Mucosa of rectum (tissue), 2 donors: ENCODE measurements at regions not wholly inside any gene's neighbourhood (a gene's known extent, or its start where the extent isn't known, plus 50 kb on each side); places are given as distances from the start of the nearest gene placed in this dataset.

Experiments
- H3K27ac ChIP-seq, 2 donors: one replicate each; pipeline ENCODE4 v1.7.0; 2013; ENCODE audit warnings: inconsistent platforms in 2 of 2, low read depth in 2 of 2, low read length in 2 of 2
- H3K27me3 ChIP-seq, 2 donors: one replicate each; pipeline ENCODE4 v1.7.0; 2013; ENCODE audit warnings: low read length in 2 of 2; ENCODE audit not compliant: control insufficient read depth in 2 of 2, insufficient read depth in 2 of 2
- H3K36me3 ChIP-seq, 2 donors: one replicate each; pipeline ENCODE4 v1.7.0; 2013; ENCODE audit warnings: low read length in 2 of 2; ENCODE audit not compliant: control insufficient read depth in 2 of 2, insufficient read depth in 2 of 2
- H3K4me1 ChIP-seq, 2 donors: one replicate each; pipeline ENCODE4 v1.7.0; 2013; ENCODE audit warnings: low read length in 2 of 2, mild to moderate bottlenecking in 1 of 2; ENCODE audit not compliant: control insufficient read depth in 2 of 2, insufficient read depth in 2 of 2
- H3K4me3 ChIP-seq, 2 donors: one replicate each; pipeline ENCODE4 v1.7.0; 2013; ENCODE audit warnings: low read length in 2 of 2
- H3K9ac ChIP-seq, 2 donors: one replicate each; pipeline ENCODE4 v1.7.0; 2013; ENCODE audit warnings: low read length in 2 of 2, low read depth in 1 of 2, mild to moderate bottlenecking in 1 of 2
- H3K9me3 ChIP-seq, 2 donors: one replicate each; pipeline ENCODE4 v1.7.0; 2013; ENCODE audit warnings: low read length in 2 of 2; ENCODE audit not compliant: control insufficient read depth in 2 of 2
- donor health status: healthy.
- donor health status: Normal muscosa, but diverticular disease.

DNA sequence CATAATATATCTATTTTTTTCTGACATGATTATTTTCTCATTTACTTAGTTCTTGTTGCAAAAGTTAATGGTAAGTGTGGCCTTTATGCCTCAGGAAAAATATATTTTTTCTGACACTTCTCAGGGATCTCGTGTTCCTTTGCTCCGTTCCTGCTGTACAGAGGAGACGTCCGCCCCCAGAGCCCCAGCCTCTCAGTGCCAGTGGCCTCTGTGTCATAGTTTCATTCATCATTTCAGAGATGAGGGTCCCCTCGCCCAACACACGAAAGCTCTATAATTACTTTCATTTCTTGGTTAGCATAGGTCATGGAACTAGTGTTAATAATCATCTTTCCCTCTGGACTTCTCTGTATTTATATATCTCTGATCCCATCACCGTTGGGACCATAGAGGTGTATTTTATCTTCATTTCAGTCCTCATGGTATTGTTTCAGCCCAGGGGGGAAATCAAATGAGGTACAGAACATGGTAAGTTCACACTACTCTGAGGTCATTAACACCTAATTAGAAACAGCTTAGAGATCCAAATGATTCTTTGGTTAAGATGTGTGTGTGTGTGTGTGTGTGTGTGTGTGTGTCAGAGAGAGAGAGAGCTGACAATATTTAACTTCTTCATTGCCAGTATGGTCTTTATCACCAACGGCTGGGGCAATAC lies 631.1 kb upstream of the TENM3 start:
- Histone ChIP-seq H3K9me3 (no peaks in the 10 kb centered on the region), H3K36me3 (no peaks in the 10 kb centered on the region), H3K9ac (no peak overlapping the region), H3K27me3 (no peaks in the 10 kb centered on the region), H3K4me3 (no peak overlapping the region), H3K27ac (no peak overlapping the region), H3K4me1 (peaks cover 0 to 2% of the 10 kb centered on the region in 2 donors)

DNA sequence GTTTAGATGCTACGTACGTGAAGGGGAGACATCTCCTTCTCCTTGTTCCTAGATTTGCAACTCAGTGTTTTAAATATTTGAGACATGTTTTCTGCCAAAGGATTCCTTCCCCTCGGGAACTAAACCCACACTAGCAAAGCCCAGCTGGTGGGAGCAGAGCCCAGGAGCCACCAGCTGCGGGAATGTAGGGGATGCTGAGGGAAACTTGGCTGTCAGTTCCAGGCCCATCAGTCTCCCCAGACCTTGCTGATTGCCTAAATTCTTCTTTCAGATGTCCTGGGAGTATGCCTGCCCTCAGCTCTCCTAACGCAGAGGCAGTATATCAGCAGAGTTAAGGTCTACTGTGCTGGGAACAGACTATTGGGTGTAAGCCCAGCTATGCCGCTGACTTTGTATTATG lies 630.0 kb upstream of the TENM3 start:
- H3K27me3 ChIP-seq = no peaks in the 10 kb centered on the region
- H3K9ac ChIP-seq = no peak overlapping the region

DNA sequence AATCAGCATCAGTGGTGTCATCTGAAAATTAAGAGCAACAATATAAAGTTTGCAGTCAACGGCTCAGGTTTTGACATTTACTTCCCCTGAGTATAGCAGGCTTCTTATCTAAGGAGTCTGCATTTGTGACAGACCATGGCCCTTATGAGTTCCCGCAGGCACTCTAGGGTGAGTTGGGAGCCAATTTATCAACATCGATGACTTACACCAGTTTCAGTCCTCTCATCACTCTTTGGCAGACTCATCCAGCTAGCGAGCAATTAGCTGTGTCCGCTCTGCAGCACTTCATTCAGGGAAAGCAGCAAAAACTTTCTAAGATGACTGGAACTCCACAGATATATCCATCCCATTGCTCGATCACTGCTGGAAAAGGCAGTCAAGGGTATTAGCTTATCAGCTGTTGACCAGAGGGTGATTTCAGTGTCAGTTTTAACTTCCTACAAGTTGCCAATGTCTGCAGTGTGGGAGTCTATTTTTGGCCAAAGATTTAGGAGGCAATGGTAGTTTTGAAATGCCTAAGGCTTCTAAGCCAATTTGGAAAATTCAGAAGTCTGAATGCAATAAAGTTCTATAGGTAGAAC lies 625.1 kb upstream of the TENM3 start:
- Histone ChIP-seq H3K4me1 (no peaks in the 10 kb centered on the region), H3K4me3 (no peak overlapping the region), H3K36me3 (no peaks in the 10 kb centered on the region), H3K9me3 (no peaks in the 10 kb centered on the region), H3K27ac (no peak overlapping the region), H3K9ac (no peak overlapping the region), H3K27me3 (no peaks in the 10 kb centered on the region)

More for the DNA sequence above, 630.0 kb upstream of the TENM3 start:
- Histone ChIP-seq H3K4me3 (no peak overlapping the region), H3K27ac (no peak overlapping the region), H3K4me1 (peaks cover 0 to 2% of the 10 kb centered on the region in 2 donors), H3K9me3 (no peaks in the 10 kb centered on the region), H3K36me3 (no peaks in the 10 kb centered on the region)

DNA sequence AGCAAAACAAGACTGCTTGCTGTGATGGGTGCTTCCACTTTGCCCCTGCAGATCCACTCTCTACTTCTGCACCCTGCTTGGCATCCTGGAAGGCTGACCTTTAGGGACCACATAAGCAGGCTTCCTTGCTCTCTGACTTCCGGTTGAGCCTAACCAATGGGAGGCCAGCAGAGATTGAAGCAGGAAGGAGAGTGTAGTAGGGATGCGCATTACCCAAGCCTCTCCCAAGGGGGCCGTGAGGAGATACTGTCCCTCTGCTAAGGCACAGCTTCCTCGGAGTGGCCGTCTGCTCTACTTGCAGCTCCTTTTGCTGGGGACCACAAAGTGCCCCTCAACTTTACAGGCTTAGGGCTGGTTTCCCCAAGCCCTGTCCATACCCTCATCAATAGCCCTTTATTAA lies 624.3 kb upstream of the TENM3 start:
- Histone ChIP-seq H3K27me3 (no peaks in the 10 kb centered on the region), H3K9me3 (no peaks in the 10 kb centered on the region), H3K36me3 (no peaks in the 10 kb centered on the region), H3K27ac (no peak overlapping the region), H3K9ac (no peak overlapping the region), H3K4me3 (no peak overlapping the region), H3K4me1 (no peaks in the 10 kb centered on the region)

DNA sequence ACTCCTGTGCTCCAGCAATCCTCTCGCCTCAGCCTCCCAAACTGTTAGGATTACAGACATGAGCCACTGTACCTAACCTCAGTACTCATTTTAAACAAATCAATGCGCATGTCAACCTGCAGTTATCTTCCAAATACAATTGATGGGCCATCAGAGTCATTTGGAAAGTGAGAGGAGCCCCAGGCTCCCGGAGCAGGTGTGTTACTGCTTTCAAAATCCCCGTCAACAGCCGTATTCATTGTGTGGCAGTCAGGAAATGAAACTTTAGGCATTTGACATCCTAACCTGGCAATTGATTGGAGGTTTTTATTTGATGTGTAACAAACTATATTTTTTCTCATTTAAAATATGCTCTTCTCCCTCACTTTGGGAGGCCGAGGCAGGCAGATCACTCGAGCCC lies 623.6 kb upstream of the TENM3 start:
- Histone ChIP-seq H3K4me1 (no peaks in the 10 kb centered on the region), H3K27me3 (no peaks in the 10 kb centered on the region), H3K36me3 (no peaks in the 10 kb centered on the region), H3K9ac (no peak overlapping the region), H3K27ac (no peak overlapping the region), H3K4me3 (no peak overlapping the region), H3K9me3 (no peaks in the 10 kb centered on the region)

- Histone ChIP-seq H3K4me3 (no peak overlapping the region), H3K4me1 (no peaks in the 10 kb centered on the region), H3K9ac (no peak overlapping the region), H3K27me3 (no peaks in the 10 kb centered on the region), H3K36me3 (no peaks in the 10 kb centered on the region), H3K27ac (no peak overlapping the region), H3K9me3 (no peaks in the 10 kb centered on the region)
These were observed 605.8 kb upstream of the TENM3 start for GRCh38 chr4:181637186-181638105.

DNA sequence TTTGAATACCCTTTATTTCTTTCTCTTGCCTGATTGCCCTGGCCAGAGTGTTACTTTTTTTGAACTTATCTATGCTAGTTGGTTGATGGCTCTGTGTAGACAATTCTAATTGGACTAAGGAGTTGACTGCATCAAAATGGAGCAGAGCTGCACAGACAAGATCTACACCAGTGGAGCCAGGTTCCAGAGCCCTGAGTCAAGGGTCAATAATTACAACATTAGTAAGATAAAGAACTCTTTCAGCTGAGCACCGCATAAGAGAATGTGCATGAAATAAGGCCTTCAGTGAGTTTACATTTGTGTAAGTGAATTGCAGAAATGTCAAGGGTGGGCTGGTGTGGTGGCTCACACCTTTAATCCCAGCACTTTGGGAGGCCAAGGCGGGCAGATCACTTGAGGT lies 599.7 kb upstream of the TENM3 start:
- no peak overlapping the region for H3K4me3 ChIP-seq
- H3K36me3 ChIP-seq = no peaks in the 10 kb centered on the region
- H3K27me3 ChIP-seq = no peaks in the 10 kb centered on the region
- H3K9me3 ChIP-seq = no peaks in the 10 kb centered on the region
- H3K9ac ChIP-seq = no peak overlapping the region
- no peak overlapping the region for H3K27ac ChIP-seq
- no peaks in the 10 kb centered on the region for H3K4me1 ChIP-seq

DNA sequence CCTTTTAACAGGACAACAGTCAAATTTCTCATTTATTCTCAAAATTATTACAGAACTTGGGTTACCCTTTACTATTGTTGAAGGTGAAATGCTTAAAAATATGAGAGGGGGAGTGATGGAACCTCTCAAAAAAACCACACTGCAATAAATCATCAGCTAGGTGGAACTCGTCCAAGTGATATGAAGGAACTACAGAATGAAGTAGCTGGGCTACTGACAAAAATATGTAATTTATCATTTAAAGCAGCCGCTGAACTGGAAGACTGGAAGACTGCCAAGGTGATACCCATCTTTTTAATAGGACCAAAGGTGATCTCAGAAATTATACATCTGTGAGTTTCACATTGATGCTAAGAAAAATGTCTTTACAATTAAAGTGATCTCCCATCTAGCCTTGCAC lies 597.7 kb upstream of the TENM3 start:
- Histone ChIP-seq H3K4me1 (no peaks in the 10 kb centered on the region), H3K9me3 (no peaks in the 10 kb centered on the region), H3K27ac (no peak overlapping the region), H3K27me3 (no peaks in the 10 kb centered on the region), H3K4me3 (no peak overlapping the region), H3K36me3 (no peaks in the 10 kb centered on the region), H3K9ac (no peak overlapping the region)

DNA sequence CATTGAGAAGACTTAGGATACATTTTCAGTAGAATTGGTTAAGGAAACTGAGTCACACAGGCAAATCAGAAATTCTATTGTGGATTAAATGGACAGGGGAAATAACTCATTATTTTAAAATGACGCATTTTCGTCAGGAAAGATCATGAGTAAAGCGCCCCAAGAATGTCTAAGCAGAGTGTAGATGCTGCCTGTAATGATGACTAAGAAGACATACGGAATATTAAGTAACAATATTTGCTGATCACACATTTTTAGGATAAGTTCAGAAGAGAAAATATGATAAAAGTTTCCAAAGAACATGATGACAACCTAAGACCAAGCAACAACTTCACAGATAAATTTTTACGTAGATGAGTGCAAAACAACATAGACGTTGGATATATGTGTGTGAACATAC lies 596.3 kb upstream of the TENM3 start:
- H3K4me1 ChIP-seq = no peaks in the 10 kb centered on the region
- no peaks in the 10 kb centered on the region for H3K9me3 ChIP-seq
- no peak overlapping the region for H3K27ac ChIP-seq
- H3K36me3 ChIP-seq = no peaks in the 10 kb centered on the region
- H3K4me3 ChIP-seq = no peak overlapping the region
- no peaks in the 10 kb centered on the region for H3K27me3 ChIP-seq
- H3K9ac ChIP-seq = no peak overlapping the region

DNA sequence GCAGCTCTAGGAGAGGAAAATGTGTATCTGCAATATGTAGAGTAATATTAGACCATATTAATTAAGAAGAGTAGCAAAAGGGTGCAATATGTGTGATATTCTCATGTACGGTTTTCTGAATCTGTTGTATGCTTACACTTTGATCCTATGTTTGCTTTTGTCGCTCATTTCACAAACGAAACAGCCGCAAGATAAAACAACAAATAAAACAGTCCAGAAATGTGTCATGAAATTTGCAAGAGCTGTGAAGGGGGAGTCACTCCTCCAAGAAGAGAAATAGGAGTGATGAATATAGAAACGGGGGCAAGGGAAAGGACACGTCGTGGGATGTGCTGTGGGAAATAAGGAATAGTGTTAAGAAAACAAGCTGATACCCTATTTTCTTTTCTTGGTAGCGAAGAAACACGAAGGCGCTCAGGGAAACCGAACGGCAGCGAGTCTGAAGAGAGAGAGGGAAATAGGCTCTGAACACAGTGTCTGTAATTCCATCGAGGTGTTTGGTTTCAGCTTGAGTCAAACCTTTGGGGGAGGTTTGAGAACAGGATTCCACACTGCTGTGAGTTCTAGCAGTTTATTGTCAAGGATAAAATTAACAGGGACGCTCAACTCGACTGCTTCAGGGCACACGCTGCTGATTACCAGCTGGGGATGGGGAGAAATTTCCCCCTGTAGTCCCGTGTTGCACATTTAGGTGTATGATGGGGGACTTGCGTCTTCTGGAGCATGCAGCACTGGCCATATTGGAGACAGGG lies 595.6 kb upstream of the TENM3 start:
- no peaks in the 10 kb centered on the region for H3K4me1 ChIP-seq
- no peak overlapping the region for H3K9ac ChIP-seq
- no peaks in the 10 kb centered on the region for H3K9me3 ChIP-seq
- H3K27ac ChIP-seq = no peak overlapping the region
- no peak overlapping the region for H3K4me3 ChIP-seq
- no peaks in the 10 kb centered on the region for H3K27me3 ChIP-seq
- no peaks in the 10 kb centered on the region for H3K36me3 ChIP-seq
